Transverse colon (tissue), 4 donors: ENCODE measurements at regions not wholly inside any gene's neighbourhood (a gene's known extent, or its start where the extent isn't known, plus 50 kb on each side); places are given as distances from the start of the nearest gene placed in this dataset.

ENCODE experiments used
- DNase-seq: peaks from one replicate; pipeline ENCODE4 v3.0.0-alpha.2; 2019
- H3K27ac ChIP-seq, 4 donors: fragments of 200-600 bp; sonication (generic); 2 replicates each; pipeline ENCODE4 v1.5.1; 2016 to 2018; ENCODE audit warnings: inconsistent platforms in 4 of 4
- H3K27me3 ChIP-seq: fragments of 200-600 bp; sonication (generic); 2 replicates; pipeline ENCODE4 v1.5.1; 2017; ENCODE audit warnings: inconsistent platforms
- H3K36me3 ChIP-seq, 4 donors: fragments of 200-600 bp; sonication (generic); 2 replicates each; pipeline ENCODE4 v1.5.1; 2017 to 2019; ENCODE audit warnings: inconsistent platforms in 4 of 4
- H3K4me1 ChIP-seq, 4 donors: fragments of 200-600 bp; sonication (generic); 2 replicates each; pipeline ENCODE4 v1.5.1; 2017 to 2020; ENCODE audit warnings: inconsistent platforms in 4 of 4
- H3K4me3 ChIP-seq, 4 donors: fragments of 200-600 bp; sonication (generic); 1 replicate in 1 of 4; 2 replicates in 3 of 4; pipeline versions ENCODE4 v1.5.1 to v1.6.1; 2017 to 2019; ENCODE audit warnings: inconsistent platforms in 4 of 4
- H3K9me3 ChIP-seq, 2 donors: fragments of 200-600 bp; sonication (generic); 2 replicates each; pipeline ENCODE4 v1.5.1; 2017 to 2019; ENCODE audit warnings: inconsistent platforms in 2 of 2
- CTCF ChIP-seq, 5 experiments: fragments of 200-600 bp in 3 of 5; fragments of 450-650 bp in 2 of 5; sonication (generic) in 3 of 5; IDR thresholded peaks; 1 replicate in 2 of 5; 2 replicates in 3 of 5; pipeline ENCODE4 v1.5.1; 2016 to 2017; ENCODE audit warnings: antibody characterized with exemption in 5 of 5, inconsistent platforms in 3 of 5, mild to moderate bottlenecking in 2 of 5, moderate library complexity in 1 of 5
- EP300 ChIP-seq: sonication (generic); formaldehyde crosslinking; IDR thresholded peaks from one replicate; pipeline ENCODE4 v1.6.1; 2017; ENCODE audit warnings: antibody characterized with exemption, low read depth
- POLR2A ChIP-seq: fragments of 450-650 bp; IDR thresholded peaks from one replicate; pipeline ENCODE4 v1.6.1; 2016; ENCODE audit warnings: antibody characterized with exemption, mild to moderate bottlenecking, moderate library complexity
- POLR2AphosphoS5 ChIP-seq, 3 donors: sonication (generic); formaldehyde crosslinking; IDR thresholded peaks; one replicate each; pipeline ENCODE4 v1.6.1; 2016; ENCODE audit warnings: antibody characterized with exemption in 3 of 3
- WGBS, 2 donors: methylation state at CpG; one replicate each; pipeline ENCODE4 v1.1.5; 2018; ENCODE audit warnings: low coverage in 1 of 2; 5-methylcytosine and 5-hydroxymethylcytosine counted together
- in situ Hi-C, 4 donors: fragments of 200-750 bp; cut with MboI; loops; one replicate each; pipeline versions ENCODE4 v1.15.0 to v1.15.1; 2017; ENCODE audit warnings: low sequenced_read_pairs in 3 of 4, low pct_ligation_motif_present in 1 of 4, low pct_unique_long_range_greater_than_20kb in 1 of 4
- intact Hi-C: fragments of 100-400 bp; cut with DNase I; formaldehyde crosslinking; loops from one replicate; pipeline ENCODE4 v1.15.1; 2023; ENCODE audit warnings: low total_unique reads

GRCh38 chr20:53752583-53752970 lies 158.9 kb upstream of the ZNF217 start:
- in situ Hi-C loops, result no loop called here

DNA sequence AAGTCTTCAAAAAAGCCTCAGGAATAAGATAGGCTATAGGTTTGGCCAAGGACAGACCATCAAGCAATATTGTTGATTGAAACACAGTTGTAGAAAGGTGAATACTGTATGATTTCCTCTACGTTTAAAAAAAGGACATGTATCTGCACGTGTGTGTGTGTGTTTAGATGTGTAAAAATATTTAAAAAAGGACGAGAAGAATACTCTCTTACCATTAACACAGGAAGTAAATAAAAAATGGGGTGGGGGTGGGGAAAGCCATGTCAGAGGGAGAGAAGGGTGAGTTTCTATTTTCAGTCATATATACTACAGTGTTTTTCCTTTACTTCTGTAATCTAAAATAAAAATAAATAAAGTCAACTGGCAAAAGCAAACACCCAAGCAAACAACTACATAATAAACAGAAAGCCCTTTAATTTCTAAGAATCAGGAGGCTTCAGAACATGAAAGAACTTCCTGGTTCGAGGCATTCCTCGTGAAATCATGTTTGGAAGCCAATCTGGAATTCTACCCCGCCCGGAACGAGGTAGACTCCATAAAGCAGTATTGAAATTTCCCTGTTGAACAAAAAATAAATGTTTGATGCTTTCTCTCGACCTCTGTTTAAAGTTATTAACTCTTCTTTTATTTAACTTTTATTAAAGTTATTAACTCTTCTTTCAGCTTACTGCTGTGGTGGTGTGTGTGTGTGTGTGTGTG lies 158.1 kb upstream of the ZNF217 start:
- 25 to 31% methylated on average over 9 of the region's 9 CpGs for WGBS, 2 donors
- Histone ChIP-seq H3K9me3 (no peaks in the 10 kb centered on the region), H3K4me1 (peaks cover 12 to 44% (median 32%) of the 10 kb centered on the region in 4 donors), H3K36me3 (no peaks in the 10 kb centered on the region), H3K27ac (peak overlapping the region; percentile 71 to 79 (median 76)), H3K27me3 (no peaks in the 10 kb centered on the region), H3K4me3 (no peak overlapping the region)
- TF ChIP-seq EP300, result no peak
- TF ChIP-seq CTCF (IDR thresholded peaks at IDR 0.05), result no peak
- no peak for TF ChIP-seq POLR2AphosphoS5 (IDR thresholded peaks at IDR 0.05)
- TF ChIP-seq POLR2A, result no peak
- no peak for DNase-seq
- intact Hi-C loops, result no loop called here
- in situ Hi-C loops, result no loop called here

More at GRCh38 chr20:53752583-53752970, 158.9 kb upstream of the ZNF217 start:
- H3K27me3 ChIP-seq, result no peaks in the 10 kb centered on the region
- no peak for DNase-seq
- H3K9me3 ChIP-seq, result no peaks in the 10 kb centered on the region
- peak overlapping the region; percentile 71 to 79 (median 76) for H3K27ac ChIP-seq
- no peaks in the 10 kb centered on the region for H3K36me3 ChIP-seq
- H3K4me1 ChIP-seq, result peaks cover 12 to 44% (median 32%) of the 10 kb centered on the region in 4 donors
- TF ChIP-seq EP300, result no peak
- TF ChIP-seq CTCF (IDR thresholded peaks at IDR 0.05), result no peak
- TF ChIP-seq POLR2A, result no peak
- TF ChIP-seq POLR2AphosphoS5 (IDR thresholded peaks at IDR 0.05), result no peak
- intact Hi-C loops, result no loop called here
- 93 to 100% methylated on average over 3 of the region's 3 CpGs for WGBS, 2 donors
- H3K4me3 ChIP-seq, result no peak overlapping the region

GRCh38 chr20:53750827-53751619 lies 157.4 kb upstream of the ZNF217 start:
- intact Hi-C loops, result no loop called here
- TF ChIP-seq POLR2A (no peak), EP300 (no peak), POLR2AphosphoS5 (IDR thresholded peaks at IDR 0.05) (no peak), CTCF (IDR thresholded peaks at IDR 0.05) (no peak)
- 48 to 56% methylated on average over 5 to 14 of the region's 14 CpGs for WGBS, 2 donors
- in situ Hi-C loops, result no loop called here
- Histone ChIP-seq H3K4me1 (peaks cover 12 to 44% (median 32%) of the 10 kb centered on the region in 4 donors), H3K36me3 (no peaks in the 10 kb centered on the region), H3K27me3 (no peaks in the 10 kb centered on the region), H3K9me3 (no peaks in the 10 kb centered on the region), H3K4me3 (no peak overlapping the region), H3K27ac (peak overlapping the region; percentile 71 to 79 (median 76))
- DNase-seq, result peak; percentile 26

GRCh38 chr20:53749499-53749898 lies 155.9 kb upstream of the ZNF217 start:
- intact Hi-C loops, result no loop called here
- in situ Hi-C loops, result no loop called here
- Histone ChIP-seq H3K4me1 (peaks cover 12 to 37% (median 29%) of the 10 kb centered on the region in 4 donors), H3K9me3 (no peaks in the 10 kb centered on the region), H3K27me3 (no peaks in the 10 kb centered on the region), H3K36me3 (no peaks in the 10 kb centered on the region), H3K27ac (no peak overlapping the region), H3K4me3 (no peak overlapping the region)
- DNase-seq, result no peak
- TF ChIP-seq EP300 (no peak), POLR2A (no peak), POLR2AphosphoS5 (IDR thresholded peaks at IDR 0.05) (no peak), CTCF (IDR thresholded peaks at IDR 0.05) (no peak)
- 43 to 57% methylated on average over 1 of the region's 1 CpG for WGBS, 2 donors
